ENCODE measurements at regions not wholly inside any gene's neighbourhood (a gene's known extent, or its start where the extent isn't known, plus 50 kb on each side); places are given as distances from the start of the nearest gene placed in this dataset.
"Not testable (repeated sequence)": the region's sequence is repeated elsewhere in the genome, so short reads cannot be mapped to it uniquely, and the experiment has no call there.

- DNase-seq (ENCODE audit: low spot score), result not testable (repeated sequence)
Measured at GRCh38 chr7:26424319-26424718, 132.7 kb downstream of the SNX10 start.

- DNase-seq (ENCODE audit: low spot score), result no peak
Measured at GRCh38 chr7:26425655-26426054, 134.0 kb downstream of the SNX10 start.

- DNase-seq (ENCODE audit: low spot score), result no peak
Measured at GRCh38 chr7:26426096-26426495, 134.4 kb downstream of the SNX10 start.

- DNase-seq (ENCODE audit: low spot score), result no peak
Measured at GRCh38 chr7:26428571-26428970, 136.9 kb downstream of the SNX10 start.

- no peak for DNase-seq (ENCODE audit: low spot score)
Measured at GRCh38 chr7:26429168-26429567, 137.5 kb downstream of the SNX10 start.

GRCh38 chr7:26434974-26435373 lies 143.3 kb downstream of the SNX10 start:
- no peak for DNase-seq (ENCODE audit: low spot score)

GRCh38 chr7:26437003-26437532 lies 145.4 kb downstream of the SNX10 start:
- DNase-seq (ENCODE audit: low spot score), result no peak

- no peak for DNase-seq (ENCODE audit: low spot score)
Measured at GRCh38 chr7:26438078-26438477, 146.4 kb downstream of the SNX10 start.

GRCh38 chr7:26439521-26440232 lies 148.0 kb downstream of the SNX10 start:
- DNase-seq (ENCODE audit: low spot score), result no peak

GRCh38 chr7:26440233-26441001 lies 148.8 kb downstream of the SNX10 start:
- DNase-seq (ENCODE audit: low spot score), result peak; percentile 23

- no peak for DNase-seq (ENCODE audit: low spot score)
Measured at GRCh38 chr7:26441002-26441521, 149.4 kb downstream of the SNX10 start.

- no peak for DNase-seq (ENCODE audit: low spot score)
Measured at GRCh38 chr7:26441611-26442277, 150.1 kb downstream of the SNX10 start.

- no peak for DNase-seq (ENCODE audit: low spot score)
Measured at GRCh38 chr7:26443006-26443405, 151.3 kb downstream of the SNX10 start.

- DNase-seq (ENCODE audit: low spot score), result no peak
Measured at GRCh38 chr7:26443751-26444150, 152.1 kb downstream of the SNX10 start.

GRCh38 chr7:26444555-26444954 lies 152.9 kb downstream of the SNX10 start:
- DNase-seq (ENCODE audit: low spot score), result no peak

GRCh38 chr7:26447116-26447515 lies 155.5 kb downstream of the SNX10 start:
- no peak for DNase-seq (ENCODE audit: low spot score)

GRCh38 chr7:26449175-26450165 lies 157.8 kb downstream of the SNX10 start:
- peak; percentile 24 for DNase-seq (ENCODE audit: low spot score)

- DNase-seq (ENCODE audit: low spot score), result peak; percentile 28
Measured at GRCh38 chr7:26451997-26452396, 160.3 kb downstream of the SNX10 start.

- no peak for DNase-seq (ENCODE audit: low spot score)
Measured at GRCh38 chr7:26454180-26454579, 162.5 kb downstream of the SNX10 start.

GRCh38 chr7:26457696-26458327 lies 166.2 kb downstream of the SNX10 start:
- DNase-seq (ENCODE audit: low spot score), result no peak
